GM18526 (cell line): ENCODE measurements at regions not wholly inside any gene's neighbourhood (a gene's known extent, or its start where the extent isn't known, plus 50 kb on each side); places are given as distances from the start of the nearest gene placed in this dataset.

Experiments
- POLR2A ChIP-seq: IDR thresholded peaks from 3 replicates; pipeline ENCODE4 v1.6.1; 2011; ENCODE audit not compliant: insufficient read length; ENCODE audit errors: extremely low read depth

DNA sequence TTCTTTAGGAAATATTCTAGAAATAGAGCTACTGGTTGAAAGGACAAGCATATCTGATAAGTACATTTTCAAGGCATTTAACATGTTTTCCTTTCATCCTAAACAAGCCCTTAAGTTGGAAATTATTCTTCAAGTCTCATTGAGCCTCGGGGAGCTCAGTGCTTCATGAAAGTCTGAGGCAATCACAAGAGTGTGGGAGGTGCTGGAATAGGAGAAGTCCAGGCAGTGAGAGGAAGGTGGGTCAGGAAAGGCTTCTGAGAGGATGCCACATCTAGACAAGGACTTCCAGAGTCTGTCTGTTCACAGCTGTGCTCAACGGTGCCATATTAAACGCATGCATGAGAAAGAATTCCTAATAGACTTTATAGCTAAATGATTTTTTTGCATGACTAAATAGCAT, 69.8 kb downstream of the CD83 start:
- TF ChIP-seq POLR2A: no peak

GRCh38 chr6:14189074-14189473, 71.5 kb downstream of the CD83 start:
- TF ChIP-seq POLR2A: no peak

- no peak for TF ChIP-seq POLR2A
These were observed 72.8 kb downstream of the CD83 start for GRCh38 chr6:14190191-14190928.

GRCh38 chr6:14190929-14191224, 73.3 kb downstream of the CD83 start:
- TF ChIP-seq POLR2A: no peak

- no peak for TF ChIP-seq POLR2A
These were observed 74.2 kb downstream of the CD83 start for GRCh38 chr6:14191761-14192160.

- no peak for TF ChIP-seq POLR2A
These were observed 74.7 kb downstream of the CD83 start for GRCh38 chr6:14192216-14192788.

DNA sequence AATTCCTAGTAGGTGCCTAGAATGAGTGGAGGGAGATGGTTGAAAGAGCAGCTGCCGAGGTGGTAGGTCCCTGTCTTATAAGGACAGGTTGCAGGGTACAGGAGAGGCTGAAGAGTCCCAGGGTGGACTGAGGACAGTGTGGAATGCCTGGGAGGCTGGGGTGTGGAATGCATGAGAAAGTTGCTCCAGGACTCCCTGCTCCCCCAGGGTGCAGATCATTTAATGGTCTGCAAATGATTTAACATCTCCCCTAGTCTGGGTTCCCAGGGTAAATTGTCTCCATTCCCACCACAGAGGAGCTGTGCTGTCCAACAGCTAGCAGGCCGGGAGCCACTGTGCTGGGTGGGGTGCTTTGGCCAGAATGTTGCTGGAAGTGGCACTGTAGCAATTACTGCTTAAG, 76.0 kb downstream of the CD83 start:
- TF ChIP-seq POLR2A: no peak

GRCh38 chr6:14194483-14194882, 76.9 kb downstream of the CD83 start:
- no peak for TF ChIP-seq POLR2A

DNA sequence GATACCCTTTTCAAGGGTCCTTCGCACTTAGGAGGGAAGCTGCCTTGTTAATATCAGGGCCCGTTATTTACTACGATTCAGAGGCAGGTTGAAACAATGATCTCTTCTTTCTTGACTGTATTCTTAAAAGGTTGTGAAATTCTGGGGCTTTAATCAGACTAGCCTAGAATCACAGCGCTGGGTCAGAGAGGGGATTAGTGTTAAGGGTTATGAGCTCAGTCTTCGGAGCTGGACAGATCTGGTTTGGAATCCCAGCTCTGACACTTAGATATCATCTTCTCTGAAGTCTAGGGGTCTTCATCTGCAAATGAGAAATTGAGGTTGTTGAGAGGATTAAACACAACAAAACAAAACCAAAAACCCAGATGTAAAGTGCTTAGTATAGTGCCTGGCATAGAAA, 77.4 kb downstream of the CD83 start:
- no peak for TF ChIP-seq POLR2A

DNA sequence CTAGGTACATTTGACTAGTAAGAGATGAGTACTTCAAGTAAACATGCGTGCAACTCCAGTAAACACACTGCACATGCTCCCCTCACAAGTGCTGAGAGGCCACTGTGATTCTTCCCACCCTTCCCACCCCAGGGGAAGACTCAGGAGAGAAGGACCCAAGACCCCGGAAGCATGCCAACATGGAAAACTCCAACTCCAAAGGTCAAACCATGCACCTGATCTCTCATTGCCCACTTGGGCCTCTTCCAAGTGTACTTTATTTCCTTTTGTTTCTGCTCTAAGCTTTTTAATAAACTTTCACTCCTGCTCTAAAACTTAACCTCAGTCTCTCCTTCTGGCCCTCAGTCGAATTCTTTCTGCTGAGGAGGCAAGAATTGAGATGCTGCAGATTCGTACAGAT, 78.5 kb downstream of the CD83 start:
- no peak for TF ChIP-seq POLR2A

GRCh38 chr6:14197118-14197517, 79.5 kb downstream of the CD83 start:
- no peak for TF ChIP-seq POLR2A

DNA sequence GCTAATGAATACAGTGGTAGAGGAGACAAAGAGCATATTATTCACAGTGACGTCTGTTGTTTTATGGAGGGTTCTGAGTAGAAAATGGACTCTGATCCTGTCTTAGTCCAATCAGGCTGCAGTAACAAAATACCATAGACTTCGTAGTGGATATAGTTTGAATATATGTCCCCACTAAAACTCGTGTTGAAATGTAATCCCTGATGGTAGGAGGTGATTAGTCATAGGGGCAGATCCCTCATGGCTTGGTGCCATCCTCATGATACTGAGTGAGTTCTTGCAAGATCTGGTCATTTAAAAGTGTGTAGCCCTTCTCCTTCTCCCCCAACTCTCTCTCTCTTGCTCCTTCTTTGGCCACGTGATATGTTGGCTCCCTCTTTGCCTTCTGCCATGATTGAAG, 82.5 kb downstream of the CD83 start:
- no peak for TF ChIP-seq POLR2A

DNA sequence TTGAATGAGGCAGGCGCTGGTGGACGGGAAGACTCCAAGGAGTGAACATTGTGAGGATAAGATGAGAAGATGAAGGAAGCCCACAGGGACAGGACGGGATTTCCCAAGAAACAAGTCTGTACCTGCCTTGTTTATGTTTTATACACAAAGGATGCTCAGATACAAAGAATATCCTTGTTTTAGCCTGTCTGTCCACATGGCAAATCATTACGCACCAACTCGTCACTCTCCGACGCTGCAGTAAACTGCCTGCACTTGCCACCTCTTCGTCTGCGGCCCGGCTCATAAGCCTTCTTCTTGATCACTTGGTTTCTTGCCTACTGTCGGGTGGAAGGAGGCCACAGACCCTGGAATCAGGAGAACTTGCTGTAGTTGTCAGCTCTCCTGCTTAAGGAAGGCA, 85.4 kb downstream of the CD83 start:
- no peak for TF ChIP-seq POLR2A

DNA sequence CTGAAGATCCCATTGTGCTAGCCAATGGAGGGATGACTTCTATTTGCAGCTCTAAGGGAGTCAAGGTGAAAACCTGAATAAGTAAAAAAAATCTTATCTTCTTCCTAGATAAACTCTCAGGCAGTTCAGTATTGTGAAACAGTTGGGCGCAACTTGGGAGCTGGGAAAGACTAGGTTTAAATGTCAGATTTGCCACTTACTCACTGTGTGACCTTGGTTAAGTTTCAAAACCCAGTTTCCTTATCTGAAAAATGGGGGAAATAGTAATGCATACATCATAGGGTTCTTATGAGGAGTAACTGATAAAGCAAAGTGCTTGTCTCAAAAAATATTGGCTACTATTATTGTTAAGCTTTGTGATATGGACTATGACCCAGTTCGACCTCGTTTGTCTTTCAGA, 88.8 kb downstream of the CD83 start:
- TF ChIP-seq POLR2A: no peak

DNA sequence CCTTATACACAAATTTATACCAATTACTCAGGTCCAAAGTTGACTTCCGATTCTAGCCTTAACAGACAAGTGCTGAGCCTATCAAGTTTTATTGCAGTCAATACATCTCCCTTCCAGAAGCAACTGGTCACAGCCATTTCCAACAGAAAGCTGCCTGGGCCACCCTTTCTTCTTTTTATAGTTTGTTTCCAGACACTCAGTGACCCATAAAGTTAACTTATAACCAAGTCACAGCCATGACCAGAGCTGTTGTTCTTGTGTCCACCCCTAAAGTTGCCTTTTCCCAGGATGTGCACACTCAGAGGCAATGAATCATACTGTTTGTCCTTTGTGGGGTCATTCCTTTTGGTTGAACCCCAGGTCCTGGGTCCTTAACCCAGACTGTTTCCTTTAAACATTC, 89.9 kb downstream of the CD83 start:
- no peak for TF ChIP-seq POLR2A

DNA sequence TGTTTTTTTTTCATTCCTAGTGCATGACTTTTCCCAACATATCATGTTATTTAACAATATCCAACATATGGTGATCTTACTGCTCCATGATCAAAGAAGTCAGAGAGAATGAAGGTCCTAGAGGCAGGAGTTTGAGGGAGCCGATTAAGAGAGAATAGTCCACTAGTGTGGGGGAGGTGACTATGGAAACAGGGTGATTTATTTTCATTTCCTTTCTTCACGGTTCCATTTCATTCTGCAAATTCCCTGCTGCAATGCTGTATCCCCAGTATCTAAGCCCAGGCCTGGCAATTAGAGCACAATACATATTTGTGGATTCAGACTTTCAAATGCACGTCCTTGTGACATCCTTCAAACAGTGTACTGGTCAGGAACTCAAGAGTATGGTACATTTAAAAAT, 91.4 kb downstream of the CD83 start:
- TF ChIP-seq POLR2A: no peak

DNA sequence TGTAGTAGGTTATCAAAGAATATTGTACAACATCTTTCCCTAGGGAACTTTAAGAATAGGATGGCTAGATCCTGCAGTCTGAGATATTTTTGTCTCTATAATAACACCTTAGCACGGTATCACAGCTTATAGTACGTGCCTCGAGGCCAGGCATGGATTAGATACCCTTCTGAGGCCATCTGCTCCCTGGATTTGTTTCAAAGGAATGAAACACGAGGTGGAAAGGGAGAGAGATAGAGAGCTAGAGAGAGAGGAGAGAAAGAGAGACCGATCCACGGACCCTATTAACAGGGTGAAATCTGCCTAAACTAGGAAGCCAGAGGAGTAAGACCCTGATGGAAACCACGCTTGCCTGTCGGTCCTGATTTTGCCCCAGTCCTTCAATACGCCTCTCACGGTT, 92.5 kb downstream of the CD83 start:
- no peak for TF ChIP-seq POLR2A
